ENCODE measurements at regions not wholly inside any gene's neighbourhood (a gene's known extent, or its start where the extent isn't known, plus 50 kb on each side); places are given as distances from the start of the nearest gene placed in this dataset.

DNA sequence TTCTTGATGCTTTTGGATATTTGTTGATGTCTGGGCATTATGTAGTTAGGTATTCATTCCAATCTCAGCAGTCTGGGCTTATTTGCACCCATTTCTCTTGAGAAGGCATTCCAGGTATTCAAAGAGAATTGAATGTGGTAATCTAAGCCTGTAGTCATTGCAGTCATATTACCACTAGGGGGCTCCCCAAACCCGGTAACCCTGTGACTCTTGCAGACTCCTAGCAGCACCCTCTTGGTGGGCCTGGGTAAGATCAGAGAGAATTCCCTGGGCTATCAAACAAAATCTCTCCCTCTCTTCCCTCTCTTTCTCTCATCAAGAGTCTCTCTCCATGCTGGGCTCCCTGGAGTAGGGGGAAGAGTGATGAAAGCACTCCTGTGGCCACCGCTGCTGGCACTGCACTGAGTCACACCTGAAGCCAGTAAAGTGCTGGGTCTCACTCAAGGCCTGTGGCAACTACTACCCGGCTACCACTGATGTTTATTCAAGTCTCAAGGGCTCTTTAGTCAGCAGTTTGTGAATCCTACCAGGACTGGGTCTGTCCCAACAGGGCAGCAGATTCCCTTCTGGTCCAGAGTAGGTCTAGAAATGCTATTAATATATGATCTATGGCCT lies 187.7 kb upstream of the NUDT10 start:
- no CpG with 5 or more reads among the region's 3 CpGs for WGBS (ENCODE audit: extremely low coverage, insufficient read length, low lambda C conversion rate)
- no peak overlapping the region for H3K9ac ChIP-seq (ENCODE audit: extremely low read depth, insufficient read length, low read length)
- H4K20me1 ChIP-seq (ENCODE audit: control insufficient read depth, insufficient read depth, insufficient read length) = no peaks in the 10 kb centered on the region
- H2BK5ac ChIP-seq (ENCODE audit: insufficient read length, low read length) = no peak overlapping the region
- no peak overlapping the region for H3K4me3 Mint-ChIP-seq
- peaks cover 0 to 2% of the 10 kb centered on the region in 2 experiments; a peak in 2 of 4 replicates for H3K4me1 Mint-ChIP-seq
- H2BK12ac ChIP-seq (ENCODE audit: insufficient read length, low read depth, low read length) = no peak overlapping the region
- no peak overlapping the region for H3K27ac Mint-ChIP-seq
- H3K9me3 ChIP-seq (ENCODE audit: control insufficient read depth, low read depth, low read length) = no peaks in the 10 kb centered on the region
- H3K4me1 ChIP-seq (ENCODE audit: insufficient read depth, low read length) = no peaks in the 10 kb centered on the region
- no peak overlapping the region for H2BK15ac ChIP-seq (ENCODE audit: low read depth, low read length)
- H4K91ac ChIP-seq (ENCODE audit: insufficient read length, low read depth, low read length) = no peak overlapping the region
- H2AK5ac ChIP-seq (ENCODE audit: insufficient read length, low read length) = no peak overlapping the region
- TF ChIP-seq, protein P1, sequence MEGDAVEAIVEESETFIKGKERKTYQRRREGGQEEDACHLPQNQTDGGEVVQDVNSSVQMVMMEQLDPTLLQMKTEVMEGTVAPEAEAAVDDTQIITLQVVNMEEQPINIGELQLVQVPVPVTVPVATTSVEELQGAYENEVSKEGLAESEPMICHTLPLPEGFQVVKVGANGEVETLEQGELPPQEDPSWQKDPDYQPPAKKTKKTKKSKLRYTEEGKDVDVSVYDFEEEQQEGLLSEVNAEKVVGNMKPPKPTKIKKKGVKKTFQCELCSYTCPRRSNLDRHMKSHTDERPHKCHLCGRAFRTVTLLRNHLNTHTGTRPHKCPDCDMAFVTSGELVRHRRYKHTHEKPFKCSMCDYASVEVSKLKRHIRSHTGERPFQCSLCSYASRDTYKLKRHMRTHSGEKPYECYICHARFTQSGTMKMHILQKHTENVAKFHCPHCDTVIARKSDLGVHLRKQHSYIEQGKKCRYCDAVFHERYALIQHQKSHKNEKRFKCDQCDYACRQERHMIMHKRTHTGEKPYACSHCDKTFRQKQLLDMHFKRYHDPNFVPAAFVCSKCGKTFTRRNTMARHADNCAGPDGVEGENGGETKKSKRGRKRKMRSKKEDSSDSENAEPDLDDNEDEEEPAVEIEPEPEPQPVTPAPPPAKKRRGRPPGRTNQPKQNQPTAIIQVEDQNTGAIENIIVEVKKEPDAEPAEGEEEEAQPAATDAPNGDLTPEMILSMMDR (conservative IDR thresholded peaks at IDR 0.05) = peak; percentile 74
- DNase-seq = peak; percentile 51
- H3K36me3 Mint-ChIP-seq (ENCODE audit: insufficient read depth in 1 of 3, low read depth in 3 of 3) = no peaks in the 10 kb centered on the region; a peak in 1 of 7 replicates
- H3K79me2 ChIP-seq (ENCODE audit: insufficient read depth, low read length) = no peaks in the 10 kb centered on the region
- H3K18ac ChIP-seq (ENCODE audit: insufficient read length, low read depth, low read length) = no peak overlapping the region
- H3K23ac ChIP-seq (ENCODE audit: insufficient read length, low read depth, low read length) = no peak overlapping the region
- H4K5ac ChIP-seq (ENCODE audit: insufficient read length, low read depth, low read length) = no peak overlapping the region
- H3K23me2 ChIP-seq (ENCODE audit: insufficient read length, low read depth, low read length, poor library complexity, severe bottlenecking) = no peaks in the 10 kb centered on the region
- H3K56ac ChIP-seq (ENCODE audit: insufficient read length, low read depth, low read length) = no peak overlapping the region
- no peak overlapping the region for H2BK120ac ChIP-seq (ENCODE audit: low read depth, low read length, poor library complexity, severe bottlenecking)
- no peak overlapping the region for H3T11ph ChIP-seq (ENCODE audit: low read length)
- H3K14ac ChIP-seq (ENCODE audit: insufficient read depth, low read length) = no peak overlapping the region
- H2AFZ ChIP-seq (ENCODE audit: low read length) = no peak overlapping the region
- no peak overlapping the region for H3K4ac ChIP-seq (ENCODE audit: low read depth, low read length)
- H3K27me3 Mint-ChIP-seq (ENCODE audit: low read depth) = no peaks in the 10 kb centered on the region
- H2BK20ac ChIP-seq (ENCODE audit: low read depth, low read length, poor library complexity, severe bottlenecking) = no peak overlapping the region
- H4K8ac ChIP-seq (replicated peaks; ENCODE audit: insufficient read length, low read depth, low read length) = no peak overlapping the region
- H3K79me1 ChIP-seq (ENCODE audit: insufficient read depth, low read depth, low read length, poor library complexity, severe bottlenecking) = no peaks in the 10 kb centered on the region
- no peak overlapping the region for H3K27ac ChIP-seq (ENCODE audit: insufficient read length, low read depth, low read length)
- no peaks in the 10 kb centered on the region for H3K27me3 ChIP-seq (ENCODE audit: insufficient read depth, low read length)
- peaks cover 51 to 67% of the 10 kb centered on the region in 2 experiments for H3K9me3 Mint-ChIP-seq
- no peak overlapping the region for H3K4me2 ChIP-seq (ENCODE audit: insufficient read depth, insufficient read length, low read length)
